HG03135 (cell line): ENCODE measurements at regions not wholly inside any gene's neighbourhood (a gene's known extent, or its start where the extent isn't known, plus 50 kb on each side); places are given as distances from the start of the nearest gene placed in this dataset.

Experiments
- ATAC-seq: cut with Tn5 transposase; IDR thresholded peaks from one replicate; pipeline ENCODE4 v1.9.1; 2021; ENCODE audit warnings: mild to moderate bottlenecking, moderate library complexity; ENCODE audit not compliant: unreplicated experiment

GRCh38 chr12:127690161-127690560 lies 576.8 kb upstream of the TMEM132C start:
- ATAC-seq: no peak

GRCh38 chr12:127696963-127697362 lies 570.0 kb upstream of the TMEM132C start:
- ATAC-seq: no peak

DNA sequence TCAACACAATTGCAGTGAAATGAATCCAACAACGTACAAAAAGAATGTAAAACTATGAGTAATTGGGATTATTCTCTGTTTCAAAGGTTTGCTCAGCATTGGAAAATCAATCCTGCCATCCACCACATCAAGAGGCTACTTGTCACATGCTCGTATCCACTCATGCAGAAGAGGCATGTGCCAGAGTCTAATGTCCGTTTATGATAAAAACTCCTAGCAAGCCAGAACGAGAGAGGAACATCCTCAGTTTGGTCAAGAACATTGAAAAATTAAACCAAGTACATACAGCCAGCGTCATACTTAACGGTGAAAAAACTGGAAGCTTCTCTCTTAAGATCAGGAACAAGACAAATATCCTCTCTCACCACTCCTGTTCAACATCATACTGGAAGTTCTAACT lies 563.9 kb upstream of the TMEM132C start:
- ATAC-seq: no peak

DNA sequence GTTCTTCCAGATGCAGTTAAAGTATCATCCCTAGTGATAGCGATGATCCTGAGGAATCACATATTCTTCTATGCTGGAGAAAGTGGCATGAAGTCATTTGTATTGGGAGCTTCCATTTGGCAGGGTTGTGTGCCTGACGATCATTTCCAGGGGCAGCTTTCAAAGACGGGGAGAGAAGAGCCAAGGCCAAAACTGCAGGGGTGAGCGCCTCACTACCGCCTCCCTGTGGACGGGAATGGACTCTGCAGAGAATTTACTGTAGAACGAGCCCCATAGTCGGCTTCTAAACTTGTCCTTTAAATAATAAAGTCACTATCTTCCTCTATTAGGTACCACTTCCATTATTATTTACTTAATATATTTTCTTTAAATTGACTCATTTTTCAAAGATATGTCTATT lies 555.9 kb upstream of the TMEM132C start:
- ATAC-seq: no peak

DNA sequence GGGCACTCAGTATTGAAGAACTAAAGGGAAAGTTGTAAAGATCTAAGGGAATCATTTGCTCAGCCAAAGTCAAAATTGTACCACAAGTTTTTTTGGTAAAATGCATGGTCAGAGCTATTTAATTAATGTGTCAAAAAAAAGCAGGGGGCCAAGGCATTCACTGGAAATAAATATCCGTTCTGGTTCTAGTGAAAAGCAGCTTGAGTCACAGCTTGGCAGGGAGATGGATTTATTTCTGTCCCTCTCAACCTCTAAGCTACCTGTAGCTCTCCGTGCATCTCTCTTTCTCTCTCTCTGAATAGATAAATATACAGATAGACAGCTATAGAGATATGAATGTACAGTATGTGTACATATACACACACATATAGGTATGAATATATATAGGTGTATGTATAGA lies 554.4 kb upstream of the TMEM132C start:
- ATAC-seq: no peak

DNA sequence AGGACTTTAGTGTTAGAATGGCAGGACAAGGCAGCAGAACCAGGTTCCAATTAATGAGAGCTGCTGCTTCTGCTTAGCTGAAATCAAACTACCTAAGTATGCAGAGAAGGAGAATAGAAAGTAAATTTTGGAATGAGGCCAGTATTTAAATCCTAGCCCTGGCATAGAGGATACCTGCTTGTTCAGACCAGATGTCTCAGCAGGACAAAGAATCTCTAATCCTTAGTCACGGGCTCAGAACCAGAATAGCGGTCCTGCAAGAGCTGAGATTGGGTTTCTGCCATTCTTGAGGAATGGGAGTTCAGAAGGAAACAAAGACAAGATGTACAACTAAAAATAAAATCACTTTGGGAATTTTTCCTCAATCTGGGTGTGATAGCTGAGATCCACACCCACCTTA lies 550.8 kb upstream of the TMEM132C start:
- no peak for ATAC-seq

DNA sequence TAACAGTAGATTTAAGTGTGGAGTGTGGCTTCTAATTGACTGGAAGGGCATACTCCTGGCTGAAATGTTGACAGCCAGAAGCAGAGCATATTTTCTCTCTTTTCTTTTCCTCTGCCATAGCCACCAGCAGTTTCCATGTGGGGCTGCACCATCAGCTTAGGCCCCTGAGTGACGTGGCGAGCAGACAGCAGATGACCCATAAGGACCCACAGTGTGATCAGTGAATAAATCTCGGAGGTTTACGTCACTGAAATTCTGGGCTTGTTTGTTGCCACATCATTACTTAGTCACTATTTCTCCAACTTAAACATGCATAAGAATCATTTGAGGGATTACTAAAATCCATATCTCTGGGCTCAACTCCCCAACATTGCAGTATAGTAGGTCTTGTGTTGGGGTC lies 549.7 kb upstream of the TMEM132C start:
- ATAC-seq: no peak

DNA sequence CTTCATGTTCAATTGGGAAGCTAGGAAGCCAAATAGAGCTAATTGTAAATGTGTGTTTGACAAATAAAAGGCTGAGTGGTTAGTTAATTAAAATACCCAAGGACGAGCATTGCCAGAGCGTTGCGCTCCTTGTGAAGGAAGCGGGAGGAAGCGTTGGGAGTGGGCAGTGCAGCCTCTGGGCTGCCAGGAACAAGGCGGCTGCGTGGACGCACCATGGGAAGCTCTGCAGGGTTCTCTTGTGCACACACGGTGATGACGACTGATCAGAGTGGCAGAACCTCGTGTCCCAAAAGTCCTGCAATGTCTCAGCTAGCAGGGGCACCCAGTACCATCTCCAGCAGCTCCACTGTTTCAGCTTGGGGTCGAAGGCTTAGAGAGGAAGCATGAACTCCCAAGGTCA lies 546.6 kb upstream of the TMEM132C start:
- ATAC-seq: no peak

GRCh38 chr12:127722611-127723010 lies 544.4 kb upstream of the TMEM132C start:
- no peak for ATAC-seq

GRCh38 chr12:127723251-127723650 lies 543.7 kb upstream of the TMEM132C start:
- no peak for ATAC-seq

DNA sequence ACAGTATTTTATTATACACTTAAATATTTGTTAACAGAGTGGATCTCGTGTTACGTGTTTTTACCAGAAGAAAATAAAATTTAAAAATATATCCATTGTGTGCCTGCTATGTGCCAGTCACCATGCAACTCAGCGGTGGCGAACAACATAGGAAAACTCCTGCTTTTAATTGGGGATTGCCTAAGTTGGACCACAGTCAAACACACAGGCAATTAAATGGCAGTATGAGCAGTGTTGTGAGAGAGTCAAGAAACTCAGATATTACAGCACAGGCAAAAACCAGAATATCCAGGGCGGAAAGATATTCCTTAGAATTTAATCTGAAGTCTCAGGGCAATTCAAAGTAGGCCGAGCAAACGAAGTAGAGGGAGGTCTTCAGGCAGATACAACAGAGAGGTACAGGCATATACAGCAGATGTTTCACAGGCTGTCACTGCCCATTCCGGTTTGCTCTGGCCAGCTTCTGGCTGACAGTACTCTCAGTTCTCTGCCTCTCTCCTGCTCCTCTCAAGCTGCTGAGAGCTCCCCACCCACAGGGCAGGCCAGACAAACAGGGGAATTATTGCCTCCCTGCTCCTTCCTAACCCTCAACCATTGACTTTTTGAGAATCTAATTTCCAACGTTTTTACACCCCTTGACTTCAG lies 540.2 kb upstream of the TMEM132C start:
- no peak for ATAC-seq

DNA sequence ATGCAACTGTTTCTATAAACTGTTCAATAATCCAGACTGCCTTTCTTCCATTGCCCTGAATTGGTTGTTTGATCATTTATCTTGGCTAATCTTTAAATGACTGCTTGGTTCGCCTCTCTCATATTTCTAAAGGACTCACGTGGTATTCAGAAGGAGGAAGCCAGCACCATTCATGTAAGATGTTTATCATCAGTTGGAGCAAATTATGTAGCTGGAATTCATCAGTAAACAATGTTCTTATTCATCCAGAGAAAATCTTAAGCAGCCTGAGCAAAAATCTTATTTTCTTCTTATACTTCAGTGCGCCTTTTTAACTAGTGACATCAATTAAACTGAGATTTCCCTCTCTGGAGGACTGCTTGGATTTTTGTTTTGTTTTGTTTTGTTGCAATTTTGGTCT lies 538.7 kb upstream of the TMEM132C start:
- no peak for ATAC-seq

DNA sequence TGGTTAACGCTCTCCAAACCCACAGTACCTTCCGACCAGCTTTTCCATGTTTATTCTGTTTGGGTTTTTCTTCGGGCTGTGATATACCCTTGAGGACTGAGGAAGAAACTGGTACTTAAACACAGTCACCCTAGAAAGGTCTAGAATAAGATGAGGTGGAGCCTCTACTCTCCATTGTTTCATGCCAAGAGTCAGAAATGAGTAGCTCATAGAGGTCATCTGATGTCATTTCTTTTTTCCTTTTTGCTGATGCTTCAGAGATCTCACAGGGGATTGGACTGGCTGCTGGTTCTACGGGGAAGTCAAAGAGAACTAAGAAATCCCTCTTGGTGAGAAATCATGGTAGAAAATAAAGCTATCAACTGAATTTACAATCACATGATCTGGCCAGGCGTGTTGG lies 538.2 kb upstream of the TMEM132C start:
- no peak for ATAC-seq

- no peak for ATAC-seq
Observed at GRCh38 chr12:127729381-127729780, 537.6 kb upstream of the TMEM132C start.

DNA sequence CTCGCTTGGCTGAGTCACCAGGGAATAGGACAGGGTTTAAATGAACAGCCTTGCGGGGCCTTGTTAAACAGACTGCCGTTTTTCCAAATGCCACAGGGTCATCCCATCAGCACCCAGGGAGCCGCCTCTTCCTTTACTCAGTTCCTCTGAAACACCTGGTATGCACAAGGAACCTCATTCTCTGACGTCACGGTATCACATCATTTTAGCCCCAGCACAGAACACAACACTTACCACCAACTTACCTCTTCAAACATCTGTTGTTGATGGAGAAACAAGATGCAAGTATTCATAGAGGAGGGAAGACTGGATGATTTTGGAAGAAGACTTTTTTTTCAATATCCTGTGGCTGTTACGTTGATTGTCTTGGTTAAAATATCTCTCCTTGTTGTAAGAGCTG lies 535.3 kb upstream of the TMEM132C start:
- no peak for ATAC-seq

DNA sequence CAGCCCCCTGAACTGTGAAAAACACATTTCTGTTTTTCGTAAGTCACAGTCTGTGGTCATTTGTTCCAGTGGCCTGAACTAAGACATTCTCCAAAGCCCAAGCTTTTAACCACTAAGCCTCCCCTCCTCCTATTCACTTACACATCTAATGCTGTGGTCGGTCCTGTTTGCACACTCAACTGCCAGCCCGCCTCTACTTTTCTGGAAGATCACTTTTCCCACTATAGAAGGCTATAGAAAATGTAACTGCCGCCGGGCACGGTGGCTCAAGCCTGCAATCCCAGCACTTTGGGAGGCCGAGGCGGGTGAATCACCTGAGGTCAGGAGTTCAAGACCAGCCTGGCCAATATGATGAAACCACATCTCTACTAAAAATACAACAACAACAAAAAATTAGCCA lies 524.7 kb upstream of the TMEM132C start:
- no peak for ATAC-seq

- ATAC-seq: no peak
Observed at GRCh38 chr12:127745469-127746212, 521.3 kb upstream of the TMEM132C start.

- no peak for ATAC-seq
Observed at GRCh38 chr12:127749416-127749815, 517.6 kb upstream of the TMEM132C start.

- ATAC-seq: no peak
Observed at GRCh38 chr12:127750076-127750840, 516.7 kb upstream of the TMEM132C start.

DNA sequence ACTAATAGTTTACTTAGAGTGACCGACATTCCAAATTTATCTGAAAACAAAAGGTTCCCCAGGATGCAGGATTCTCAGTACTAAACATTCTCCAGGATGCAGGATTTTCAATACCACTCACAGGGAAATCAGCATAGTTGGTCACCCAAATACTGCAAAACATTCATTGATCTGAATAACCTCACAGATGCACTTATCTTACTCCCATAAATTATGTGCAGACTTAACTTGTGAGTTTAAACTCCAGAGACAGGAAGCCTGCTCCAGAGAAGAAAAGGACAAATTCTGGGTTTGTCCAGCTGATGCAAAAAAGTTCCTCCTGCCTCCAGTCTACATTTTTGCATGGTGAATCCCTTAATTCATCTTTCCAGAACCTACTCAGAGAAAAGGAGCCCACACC lies 514.2 kb upstream of the TMEM132C start:
- no peak for ATAC-seq

- no peak for ATAC-seq
Observed at GRCh38 chr12:127760357-127760756, 506.6 kb upstream of the TMEM132C start.

GRCh38 chr12:127760996-127761395 lies 506.0 kb upstream of the TMEM132C start:
- ATAC-seq: no peak
